RCC 7860 (cell line): ENCODE measurements at regions not wholly inside any gene's neighbourhood (a gene's known extent, or its start where the extent isn't known, plus 50 kb on each side); places are given as distances from the start of the nearest gene placed in this dataset.

ENCODE experiments used
- DNase-seq: peaks from one replicate; pipeline ENCODE4 v3.0.0-alpha.2; 2015; ENCODE audit warnings: low spot score
- FAIRE-seq: peaks from 2 replicates; lab custom pipeline; 2012; peaks lifted over from hg19 to GRCh38; lab: Jason Lieb, UNC

DNA sequence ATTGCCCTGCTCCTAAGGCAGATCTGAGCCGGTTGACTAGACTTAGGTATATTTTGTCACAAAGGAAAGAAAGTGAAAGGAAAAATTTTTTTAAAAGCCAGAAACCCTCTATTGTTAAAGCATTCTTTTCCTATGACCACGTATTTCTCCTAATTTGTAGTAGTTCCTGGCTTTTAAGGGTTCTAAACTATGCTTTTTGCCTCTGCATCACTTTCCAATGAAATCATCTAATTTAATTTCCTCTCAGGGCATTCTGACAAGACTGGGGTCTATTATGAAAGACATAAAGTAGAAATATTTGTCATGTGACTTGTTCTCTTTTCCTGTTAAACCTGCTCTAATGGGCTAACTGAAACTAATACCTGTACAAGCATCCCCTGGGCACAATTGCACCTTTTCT, 233.0 kb upstream of the PRR20A start:
- DNase-seq (no peak), FAIRE-seq (no peak)

- DNase-seq (no peak), FAIRE-seq (no peak)
Observed at GRCh38 chr13:56909896-56910600, 230.7 kb upstream of the PRR20A start.

GRCh38 chr13:56917966-56918365, 222.8 kb upstream of the PRR20A start:
- DNase-seq: no peak
- peak; percentile 51 for FAIRE-seq

- DNase-seq (no peak), FAIRE-seq (no peak)
Observed at GRCh38 chr13:56923626-56924140, 217.0 kb upstream of the PRR20A start.

- FAIRE-seq (no peak), DNase-seq (no peak)
Observed at GRCh38 chr13:56924401-56924800, 216.3 kb upstream of the PRR20A start.

DNA sequence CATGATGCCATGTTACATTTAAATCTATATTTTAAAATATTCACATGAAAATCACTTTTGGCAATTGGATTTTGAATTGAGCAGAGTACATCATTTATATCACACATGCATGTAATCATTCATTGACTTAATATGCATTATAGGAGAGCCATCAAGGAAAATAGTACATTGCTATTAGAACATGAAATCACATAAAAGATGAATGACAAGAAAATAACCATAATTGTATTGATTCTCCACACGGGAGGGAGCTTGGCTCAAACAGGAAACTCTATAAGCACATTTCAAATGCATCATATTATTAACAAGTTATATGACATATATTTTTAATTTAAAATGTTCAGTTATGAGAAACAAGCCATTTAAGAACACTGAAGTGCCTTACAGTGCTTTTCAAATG, 208.6 kb upstream of the PRR20A start:
- FAIRE-seq: no peak
- DNase-seq: no peak

GRCh38 chr13:56953965-56954364, 186.8 kb upstream of the PRR20A start:
- FAIRE-seq (no peak), DNase-seq (no peak)

GRCh38 chr13:56975647-56976046, 165.1 kb upstream of the PRR20A start:
- FAIRE-seq (no peak), DNase-seq (no peak)

DNA sequence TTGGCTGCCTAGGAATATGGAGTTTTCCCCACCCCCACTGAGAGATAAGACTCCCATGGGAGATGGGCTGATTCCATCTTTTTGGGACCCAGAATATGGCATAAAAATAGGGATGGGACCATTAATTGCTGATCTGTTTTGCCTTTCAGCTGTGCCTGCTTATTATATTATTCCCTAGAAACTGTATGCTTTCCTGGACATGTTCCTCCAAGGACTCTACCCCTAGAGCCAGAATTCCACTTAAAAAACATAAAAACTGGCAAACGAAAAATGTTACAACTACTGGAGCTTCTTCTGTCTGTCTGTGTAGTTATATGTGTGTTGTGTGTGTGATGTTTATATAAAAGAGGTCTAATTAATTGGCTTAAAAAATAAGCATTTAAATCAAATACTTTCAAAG, 159.9 kb upstream of the PRR20A start:
- FAIRE-seq: no peak
- DNase-seq: no peak

DNA sequence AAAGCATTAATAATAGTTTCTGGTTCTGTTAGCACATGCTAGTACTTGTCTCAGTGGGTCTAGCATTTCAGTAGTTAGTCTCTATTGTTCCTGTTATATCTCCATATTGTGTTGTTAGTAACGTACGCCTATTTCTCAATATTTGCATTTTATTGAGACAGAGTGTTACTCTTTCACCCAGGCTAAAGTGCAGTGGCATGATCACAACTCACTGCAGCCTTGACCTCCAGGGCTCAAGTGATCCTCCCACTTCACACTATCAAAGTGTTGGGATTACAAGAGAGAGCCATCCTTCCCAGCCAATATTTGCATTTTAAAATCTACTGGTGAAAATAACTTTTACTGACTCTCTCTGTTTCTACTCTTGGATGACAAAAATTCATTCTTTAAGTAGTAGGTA, 154.6 kb upstream of the PRR20A start:
- DNase-seq (no peak), FAIRE-seq (no peak)

- FAIRE-seq (no peak), DNase-seq (no peak)
Observed at GRCh38 chr13:56988543-56988942, 152.2 kb upstream of the PRR20A start.

DNA sequence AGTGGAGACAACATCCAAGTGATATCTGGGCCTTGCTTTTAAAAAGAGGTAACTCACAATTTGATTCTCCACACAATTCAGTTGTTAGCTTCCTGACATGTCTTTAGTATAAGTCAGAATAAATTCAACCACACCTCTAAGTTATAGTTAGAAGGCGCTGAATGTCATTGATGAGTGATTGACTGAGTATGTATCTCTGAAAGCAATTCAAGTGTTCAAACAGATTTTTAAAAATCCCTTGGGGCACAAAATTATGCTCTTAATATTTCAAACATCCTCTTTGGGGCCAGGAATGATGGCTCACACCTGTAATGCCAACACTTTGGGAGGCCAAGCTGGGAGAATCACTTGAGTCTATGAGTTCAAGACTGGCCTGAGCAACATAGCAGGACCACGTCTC, 137.0 kb upstream of the PRR20A start:
- FAIRE-seq (no peak), DNase-seq (no peak)

DNA sequence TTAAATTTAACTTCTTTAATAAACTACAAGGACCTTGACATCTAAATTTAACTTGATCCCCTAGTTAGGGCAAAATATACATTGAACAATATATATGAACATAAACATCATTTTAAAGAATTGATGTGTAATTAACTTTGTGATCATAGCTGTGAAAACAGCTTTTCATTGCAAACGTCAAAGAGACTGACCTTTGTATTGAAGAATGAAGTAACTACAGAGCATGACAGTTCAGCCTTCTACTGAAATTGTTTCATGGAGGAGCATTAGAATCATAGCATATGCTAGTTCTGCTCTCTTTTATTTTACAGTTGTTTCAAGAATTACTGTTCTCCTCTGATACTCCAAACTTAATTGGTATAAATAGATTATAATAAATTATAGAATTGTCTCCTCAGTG, 123.4 kb upstream of the PRR20A start:
- FAIRE-seq: no peak

GRCh38 chr13:57018915-57019314, 121.8 kb upstream of the PRR20A start:
- FAIRE-seq (no peak), DNase-seq (no peak)

More for the DNA sequence above, 123.4 kb upstream of the PRR20A start:
- DNase-seq: no peak

GRCh38 chr13:57030671-57031070, 110.0 kb upstream of the PRR20A start:
- DNase-seq (no peak), FAIRE-seq (no peak)

DNA sequence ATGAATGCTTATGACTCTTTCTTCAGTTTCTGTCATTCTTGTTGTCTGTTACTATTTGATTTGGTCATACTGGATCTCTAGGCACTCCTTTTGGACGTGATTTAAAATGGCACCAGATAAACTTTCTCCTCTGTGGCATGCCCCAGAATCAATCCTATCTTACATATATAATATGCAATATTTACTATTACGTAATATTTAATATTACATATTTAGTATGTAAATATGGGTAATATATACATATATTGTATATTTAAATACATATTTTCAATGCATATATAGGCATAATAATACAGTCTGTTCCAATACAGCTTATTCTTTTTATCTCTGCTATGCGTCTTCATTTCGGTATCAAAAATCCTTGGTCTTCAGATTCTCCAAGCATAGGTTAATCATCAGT, 104.4 kb upstream of the PRR20A start:
- FAIRE-seq: no peak
- DNase-seq: no peak

DNA sequence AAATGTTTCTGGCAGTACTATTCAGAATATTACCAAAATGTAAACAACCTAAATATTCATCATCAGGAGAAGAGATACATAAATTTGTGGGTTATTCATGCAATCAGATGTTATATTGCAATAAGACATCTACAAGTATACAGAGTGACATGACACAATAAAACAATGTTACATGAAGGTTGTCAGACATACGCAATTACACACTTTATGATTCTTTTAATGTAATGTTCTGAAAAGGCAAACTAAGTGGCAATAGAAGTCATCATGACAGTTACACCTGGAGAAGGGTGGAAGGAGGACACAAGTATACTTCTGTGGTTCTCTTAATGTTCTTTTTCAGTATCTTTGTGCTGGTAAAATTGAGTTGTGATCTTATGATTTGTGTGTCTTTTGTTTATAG, 95.8 kb upstream of the PRR20A start:
- FAIRE-seq (no peak), DNase-seq (no peak)

DNA sequence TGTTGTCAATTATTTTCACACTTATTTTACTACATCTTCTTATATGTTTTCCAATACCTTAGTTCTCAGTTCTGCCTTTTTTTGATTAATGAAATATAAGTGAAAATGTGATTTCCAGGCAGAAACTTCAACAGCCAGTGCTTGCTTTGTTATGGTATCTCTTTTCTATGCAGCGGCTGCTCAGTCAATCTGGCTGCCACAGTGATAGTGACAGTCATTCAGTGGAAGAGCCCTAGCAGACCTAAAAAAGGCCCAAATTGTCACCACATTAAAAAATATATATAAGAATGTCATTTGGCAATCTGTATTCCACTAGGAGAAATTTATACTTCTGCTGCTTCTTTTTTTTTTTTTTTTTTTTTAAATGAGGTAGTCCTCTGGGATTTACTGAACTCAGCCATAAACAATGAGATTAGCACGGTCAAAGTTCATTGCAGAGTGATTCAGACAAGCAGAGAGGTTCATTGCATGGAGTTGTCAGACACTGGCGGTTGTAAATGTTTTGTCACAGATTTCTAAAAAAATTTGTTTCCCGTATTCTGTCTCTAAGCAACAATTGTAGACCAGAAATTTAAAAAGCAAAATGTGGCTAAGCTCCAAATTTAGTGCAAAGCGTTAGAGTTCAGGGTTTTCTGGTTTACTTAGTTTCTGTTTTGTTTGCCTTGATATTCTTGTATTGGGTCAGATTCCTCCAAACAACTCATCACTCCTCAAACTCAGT, 94.7 kb upstream of the PRR20A start:
- DNase-seq (no peak), FAIRE-seq (no peak)

GRCh38 chr13:57056601-57057180, 84.0 kb upstream of the PRR20A start:
- no peak for DNase-seq
- FAIRE-seq: no peak

DNA sequence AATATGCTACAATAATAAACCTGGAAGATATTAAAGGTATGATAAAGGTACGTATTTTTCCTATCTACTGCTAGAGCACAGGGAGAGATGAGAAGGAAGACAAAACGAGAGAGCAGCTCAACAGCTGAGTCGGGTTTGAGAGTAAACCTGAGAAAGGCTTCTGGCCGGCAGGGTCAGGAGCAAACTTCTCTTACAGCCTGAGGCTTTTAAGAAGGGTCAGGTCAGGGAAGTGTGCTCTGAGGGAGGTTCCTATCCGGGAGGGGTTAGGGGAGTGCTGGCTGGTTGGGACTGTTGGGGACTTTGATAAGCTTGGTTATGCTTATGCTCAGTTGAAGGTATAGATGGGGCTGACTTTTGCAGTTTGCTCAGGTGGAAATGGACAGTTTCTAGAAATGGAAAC, 77.7 kb upstream of the PRR20A start:
- no peak for FAIRE-seq
- DNase-seq: no peak

GRCh38 chr13:57073983-57074382, 66.7 kb upstream of the PRR20A start:
- FAIRE-seq (no peak), DNase-seq (no peak)

DNA sequence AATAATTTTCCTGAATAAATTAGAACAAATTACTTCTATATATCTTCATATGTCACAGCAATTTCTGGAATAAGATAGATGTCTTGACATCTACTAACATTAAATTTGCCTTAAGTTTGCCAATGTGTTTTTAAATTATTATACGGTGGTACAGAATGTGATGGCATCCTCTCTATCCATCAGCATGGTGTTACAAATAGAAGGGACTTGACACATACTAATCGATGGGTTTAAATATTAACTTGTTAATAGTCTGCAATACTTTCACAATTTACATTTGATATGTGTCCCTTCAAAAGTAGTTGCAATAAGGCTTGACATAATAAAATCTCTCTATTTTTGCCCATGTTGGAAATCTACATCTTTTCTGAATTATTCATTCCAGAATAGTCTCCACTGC, 65.1 kb upstream of the PRR20A start:
- DNase-seq (no peak), FAIRE-seq (no peak)
